HG02763 (cell line): ENCODE measurements at regions not wholly inside any gene's neighbourhood (a gene's known extent, or its start where the extent isn't known, plus 50 kb on each side); places are given as distances from the start of the nearest gene placed in this dataset.

Experiments used
- ATAC-seq: cut with Tn5 transposase; IDR thresholded peaks from one replicate; pipeline ENCODE4 v1.9.1; 2021; ENCODE audit warnings: mild to moderate bottlenecking, moderate library complexity; ENCODE audit not compliant: unreplicated experiment

DNA sequence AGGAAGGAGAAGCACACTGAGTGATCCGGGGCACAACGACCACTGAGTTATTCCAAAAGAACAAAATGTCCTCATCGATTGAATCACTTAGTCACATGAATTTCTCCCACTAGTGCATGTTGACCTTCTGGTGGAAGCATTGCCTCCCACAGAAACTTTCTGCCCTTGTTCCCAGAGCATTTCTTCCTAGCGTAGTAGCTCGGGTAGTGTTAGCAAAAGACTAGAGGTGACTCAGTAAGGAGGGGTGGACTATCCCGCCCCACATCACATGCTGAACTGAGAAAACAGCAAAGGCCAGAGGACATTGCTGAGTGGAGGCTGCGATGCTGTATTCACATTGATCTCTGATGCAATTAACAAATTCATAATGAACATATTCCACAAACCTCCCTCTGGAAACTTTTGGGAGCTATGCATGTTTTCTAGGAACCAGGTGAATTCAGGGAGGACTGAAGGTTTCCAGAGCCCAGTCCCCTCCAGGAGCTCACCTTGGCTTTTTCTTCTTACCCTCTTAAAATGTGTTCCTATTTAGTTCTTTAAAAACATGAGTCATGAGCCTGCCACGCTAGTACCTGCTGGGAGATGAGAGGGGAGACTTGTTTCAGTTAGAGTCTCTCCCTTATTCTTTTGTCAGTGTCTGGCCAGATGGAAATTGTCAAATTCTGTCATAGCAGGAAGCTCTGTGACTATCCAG is 507.9 kb downstream of the CDH26 start:
- no peak for ATAC-seq

DNA sequence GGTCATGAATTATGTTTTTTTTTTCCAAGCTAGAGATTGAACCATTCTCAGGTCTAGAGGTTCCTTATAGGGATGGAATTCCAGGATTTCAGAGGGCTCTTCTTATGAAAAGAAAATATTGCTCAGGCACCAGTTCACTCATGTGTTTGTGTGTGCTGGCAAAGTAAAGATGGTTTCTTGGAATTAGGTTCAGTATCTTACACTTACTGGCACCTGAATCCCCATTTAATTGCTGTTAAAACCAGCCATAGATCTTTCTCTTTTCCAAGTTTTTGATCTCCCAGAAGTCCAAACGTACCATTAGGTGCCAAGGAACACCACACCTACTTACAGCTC is 508.4 kb downstream of the CDH26 start:
- no peak for ATAC-seq

DNA sequence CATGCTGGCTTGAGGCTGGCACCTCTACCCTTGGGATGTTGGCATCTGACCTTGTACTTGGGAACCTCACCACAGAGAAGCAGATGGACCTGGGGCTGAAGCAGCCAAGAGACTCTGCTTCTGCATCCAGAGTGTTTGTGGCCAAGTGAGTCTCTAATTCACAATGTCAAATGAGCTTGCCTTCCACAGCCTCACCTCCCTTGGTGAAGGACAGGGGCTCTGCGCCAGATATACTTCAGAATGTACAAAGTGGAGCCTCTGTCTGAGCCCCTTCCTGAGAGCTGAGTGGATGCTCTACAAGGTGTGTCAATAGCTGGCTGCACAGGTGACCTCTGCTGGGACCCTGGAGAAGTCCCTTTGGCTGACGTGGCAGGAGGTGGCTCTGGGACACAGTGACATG is 508.9 kb downstream of the CDH26 start:
- no peak for ATAC-seq

DNA sequence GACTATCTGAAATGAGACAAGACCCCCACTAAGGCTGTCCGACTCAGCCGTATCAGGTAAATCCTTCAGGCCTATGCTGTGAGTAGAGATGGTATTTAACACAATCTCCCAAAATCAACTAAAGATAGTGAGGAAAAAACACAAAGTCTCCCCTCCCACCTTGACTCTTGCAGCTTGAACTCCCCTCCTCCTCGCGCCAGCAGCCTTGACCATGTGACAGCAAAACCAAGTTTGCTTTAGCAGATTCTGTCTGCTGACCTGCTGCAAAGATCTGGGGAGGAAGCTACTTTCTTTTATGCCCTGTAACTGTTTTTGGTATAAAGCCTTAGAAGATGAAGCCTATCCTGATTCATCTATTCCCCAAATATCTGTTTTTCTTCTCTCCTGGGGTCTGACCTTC is 509.5 kb downstream of the CDH26 start:
- ATAC-seq, result no peak

DNA sequence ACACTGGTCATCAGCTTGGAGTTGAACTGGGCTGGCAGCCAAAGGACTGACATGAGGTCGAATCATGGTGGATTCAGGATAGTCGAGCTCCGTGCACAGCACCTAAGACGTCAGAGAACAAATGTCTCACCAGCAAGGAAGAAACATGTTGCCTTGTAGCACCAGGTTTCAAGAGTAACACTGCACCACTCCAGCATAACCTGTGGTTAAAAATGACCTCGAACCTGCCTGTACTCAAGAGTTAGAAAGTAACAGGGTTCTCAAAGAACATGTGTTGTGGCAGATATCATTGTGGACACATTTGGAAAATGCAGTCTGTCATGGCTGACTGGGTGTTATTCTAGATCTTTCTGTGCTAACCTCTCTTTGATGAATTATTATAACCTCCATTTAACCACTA is 511.6 kb downstream of the CDH26 start:
- no peak for ATAC-seq

DNA sequence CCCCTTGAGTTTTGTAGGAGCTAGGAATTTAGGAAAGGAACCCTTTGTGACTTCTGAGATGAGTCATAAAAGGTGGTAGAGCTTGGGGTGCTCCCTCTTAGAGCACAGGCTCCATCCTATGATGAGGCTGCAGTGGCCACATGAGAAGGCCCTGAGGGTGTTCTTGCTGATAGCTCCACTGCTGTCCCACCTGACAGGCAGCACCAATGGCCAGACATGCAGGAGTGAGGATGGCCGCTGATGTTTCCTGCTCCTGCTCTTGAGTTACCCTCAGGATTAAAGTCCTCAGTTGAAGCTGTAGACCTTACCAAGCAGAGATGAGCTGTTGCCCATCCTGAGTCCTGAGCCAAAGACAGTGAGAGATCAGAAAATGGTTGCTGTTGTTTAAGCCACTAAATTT is 512.1 kb downstream of the CDH26 start:
- no peak for ATAC-seq

DNA sequence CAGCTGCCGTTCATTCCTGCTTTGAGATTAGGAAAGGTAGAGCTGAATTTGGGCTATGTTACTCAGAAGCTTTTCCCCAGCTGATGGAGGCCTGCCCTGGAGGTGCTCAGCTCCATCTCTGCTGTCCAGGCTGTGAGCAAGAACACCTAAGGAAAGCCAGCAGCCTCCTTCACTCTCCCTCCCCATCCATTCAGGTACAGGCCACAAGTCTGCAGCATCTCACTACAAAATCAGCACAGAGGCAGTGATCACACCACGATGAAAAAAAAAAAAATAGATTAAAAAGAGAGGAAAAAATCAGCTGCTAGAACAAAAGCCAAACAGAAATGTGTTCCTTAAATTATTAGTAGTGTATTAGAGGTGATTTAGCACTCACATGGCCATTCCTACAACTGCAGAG is 515.0 kb downstream of the CDH26 start:
- ATAC-seq, result no peak

DNA sequence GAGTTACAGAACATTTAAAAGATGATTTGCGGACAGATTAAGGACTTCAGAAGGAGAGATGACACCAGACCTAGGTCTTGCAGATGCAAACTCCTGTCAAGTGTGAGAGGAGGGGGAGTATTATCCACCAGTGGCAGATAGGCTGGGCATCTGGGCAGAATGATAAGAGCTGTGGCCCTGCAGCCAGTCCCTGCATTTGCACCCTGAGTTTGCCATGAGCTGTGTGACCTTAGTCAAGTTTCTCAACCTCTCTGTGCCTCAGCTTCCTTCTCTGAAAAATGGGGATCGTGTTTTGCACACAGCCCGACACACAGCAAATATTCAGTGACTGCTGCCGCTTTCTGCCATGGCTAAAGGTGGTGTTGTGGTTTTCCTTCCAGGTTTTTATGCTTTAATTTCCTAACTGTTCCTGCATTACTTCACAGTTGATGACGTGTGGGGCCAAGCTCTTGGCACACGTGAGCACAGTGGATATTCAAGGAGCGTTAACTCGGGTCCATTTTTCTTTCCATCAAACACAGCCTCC is 516.2 kb downstream of the CDH26 start:
- no peak for ATAC-seq

DNA sequence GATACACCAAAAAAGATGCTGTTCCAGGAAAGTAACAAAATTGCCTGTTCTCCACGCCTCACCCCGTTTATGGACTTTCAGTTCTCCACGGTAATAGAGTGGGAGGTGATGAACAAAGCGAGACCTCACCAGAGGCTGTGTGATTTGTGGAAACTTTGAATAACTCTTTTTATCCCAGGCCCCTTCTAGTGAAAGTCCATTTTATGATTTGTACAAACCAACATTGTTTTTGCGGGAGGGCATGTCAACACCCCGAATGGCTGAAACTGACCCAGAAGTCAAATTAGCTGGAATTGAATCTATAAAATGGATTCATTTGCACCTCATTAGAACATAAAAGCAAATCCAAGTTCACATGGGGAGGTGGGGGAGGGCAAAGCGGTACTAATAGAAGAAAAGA is 517.8 kb downstream of the CDH26 start:
- ATAC-seq, result no peak

DNA sequence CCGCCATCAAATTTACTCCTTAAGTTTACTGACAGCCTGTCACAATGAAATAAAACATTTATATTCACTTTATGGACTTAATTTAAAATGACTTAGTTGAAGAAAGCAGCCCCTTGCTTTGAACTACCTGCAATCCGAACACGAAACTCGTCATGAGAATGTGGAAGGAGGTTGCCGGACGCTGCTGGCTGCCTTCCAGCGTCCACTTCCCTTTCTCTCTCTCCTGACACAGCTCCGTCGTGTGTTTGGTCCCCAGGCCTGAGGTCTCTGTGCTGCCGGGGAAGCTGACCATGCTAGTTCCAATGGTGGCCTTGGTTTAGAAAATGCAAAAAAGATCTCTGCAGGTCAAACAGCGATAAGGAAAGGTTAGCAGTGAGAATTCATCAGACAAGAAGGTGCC is 519.7 kb downstream of the CDH26 start:
- no peak for ATAC-seq

DNA sequence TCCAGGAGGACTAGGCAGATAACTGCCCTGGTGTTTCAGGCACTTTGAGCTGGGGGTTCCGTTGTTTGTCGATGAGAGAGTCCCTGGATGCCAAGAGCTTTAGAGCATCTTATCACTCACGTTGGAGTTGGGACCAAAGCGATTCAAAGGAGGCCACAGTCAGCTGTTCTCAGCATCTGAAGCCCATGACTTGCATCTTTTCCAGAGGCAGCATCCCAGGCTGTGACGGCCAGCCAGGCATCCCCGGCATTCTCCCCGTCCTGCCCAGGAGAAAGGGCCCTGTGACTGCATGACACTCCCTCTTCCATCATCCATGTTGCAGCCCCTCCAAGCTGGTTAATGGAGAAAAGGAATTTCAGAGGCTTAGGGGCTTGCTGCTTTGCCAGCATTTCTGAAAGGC is 520.3 kb downstream of the CDH26 start:
- no peak for ATAC-seq

DNA sequence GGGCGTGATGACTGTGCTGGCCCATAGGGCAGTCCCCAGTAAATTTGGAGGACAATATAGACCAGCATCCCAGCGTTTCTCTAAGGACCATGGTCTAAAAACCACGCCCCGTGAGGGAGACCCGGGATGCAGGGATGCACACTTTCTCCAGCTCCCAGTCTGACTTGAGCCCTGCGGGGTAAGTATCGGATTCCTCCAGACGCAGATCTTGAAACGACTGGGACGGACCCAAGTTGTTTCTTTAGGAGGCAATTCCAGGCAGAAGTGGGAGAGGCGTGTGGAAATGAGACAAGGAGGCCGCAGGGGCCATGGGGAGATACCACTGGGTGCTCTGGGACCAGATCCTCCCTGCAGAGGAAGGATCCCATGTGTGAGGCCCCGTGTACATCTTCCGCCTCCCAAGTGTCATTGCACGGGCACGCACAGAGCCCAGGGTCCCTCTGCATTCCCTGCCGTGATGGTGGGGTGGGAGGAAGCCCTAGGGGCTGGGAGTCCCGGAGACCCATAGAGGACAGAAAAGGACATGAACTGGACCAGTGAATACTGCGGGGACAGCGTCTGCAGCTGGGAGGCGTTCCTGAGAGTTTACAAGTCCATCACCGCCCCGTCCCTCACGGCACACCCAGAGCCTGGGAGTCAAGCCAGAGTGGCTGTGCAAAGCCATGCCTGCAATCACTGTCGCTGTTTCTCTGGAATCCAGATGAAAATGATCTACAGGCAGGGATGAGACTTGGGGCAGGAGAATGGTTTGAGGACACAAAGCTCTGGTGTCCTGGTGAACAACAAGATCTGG is 522.9 kb downstream of the CDH26 start:
- no peak for ATAC-seq

DNA sequence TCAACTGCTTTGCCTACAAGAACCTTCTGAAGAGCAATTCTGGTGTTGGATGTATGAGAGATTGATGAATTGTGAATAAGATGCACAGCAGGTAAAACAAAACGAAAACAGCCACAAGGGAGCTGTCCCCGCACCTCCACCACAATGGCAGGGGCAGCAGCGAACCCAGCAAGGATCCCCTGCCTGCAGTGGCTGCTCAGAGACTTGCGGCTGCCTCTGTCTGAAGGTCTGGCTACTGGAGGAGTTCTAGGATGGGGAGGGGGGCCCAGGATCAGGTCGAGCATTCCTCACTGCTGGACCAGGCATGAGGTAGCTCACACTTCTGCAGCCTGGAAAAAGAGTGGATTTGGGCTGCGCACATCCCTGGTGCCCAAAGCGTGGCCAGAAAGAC is 523.5 kb downstream of the CDH26 start:
- ATAC-seq, result no peak

DNA sequence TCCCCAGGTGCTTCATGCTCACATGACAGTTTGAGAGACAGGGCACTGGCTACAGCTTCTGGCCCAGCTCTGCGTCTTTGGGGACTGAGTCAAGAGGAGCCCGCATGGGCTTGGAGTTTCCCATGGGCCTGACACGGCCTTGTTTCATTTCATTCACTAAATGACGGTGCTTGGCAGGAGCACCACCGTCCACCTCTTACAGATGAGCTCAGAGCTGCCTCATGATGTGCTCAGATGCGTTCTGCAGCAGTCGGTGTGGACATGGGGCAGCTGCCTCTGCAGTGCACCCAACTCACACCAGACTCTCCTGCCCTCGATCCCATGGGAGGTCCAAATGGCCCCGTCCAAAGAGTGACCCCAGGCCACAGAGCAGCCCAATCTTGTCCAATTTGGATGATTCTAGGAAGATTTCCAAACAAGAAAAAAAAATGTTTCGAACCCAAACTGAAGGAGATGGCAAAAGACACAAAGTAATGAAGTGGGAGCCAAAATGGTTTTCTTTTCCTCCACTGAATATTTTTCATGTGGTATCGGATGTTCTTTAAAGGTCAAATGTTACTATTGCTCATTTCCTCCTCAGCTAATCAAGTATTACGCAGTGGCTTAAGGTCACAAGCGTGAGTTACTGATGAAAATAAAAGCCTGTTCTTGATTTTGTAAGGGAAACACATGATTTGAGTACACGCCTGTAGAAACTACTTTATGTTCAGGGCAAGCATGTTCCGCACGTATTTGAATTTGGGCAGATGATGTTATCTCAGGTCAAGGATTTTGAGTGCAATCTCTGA is 524.2 kb downstream of the CDH26 start:
- no peak for ATAC-seq

DNA sequence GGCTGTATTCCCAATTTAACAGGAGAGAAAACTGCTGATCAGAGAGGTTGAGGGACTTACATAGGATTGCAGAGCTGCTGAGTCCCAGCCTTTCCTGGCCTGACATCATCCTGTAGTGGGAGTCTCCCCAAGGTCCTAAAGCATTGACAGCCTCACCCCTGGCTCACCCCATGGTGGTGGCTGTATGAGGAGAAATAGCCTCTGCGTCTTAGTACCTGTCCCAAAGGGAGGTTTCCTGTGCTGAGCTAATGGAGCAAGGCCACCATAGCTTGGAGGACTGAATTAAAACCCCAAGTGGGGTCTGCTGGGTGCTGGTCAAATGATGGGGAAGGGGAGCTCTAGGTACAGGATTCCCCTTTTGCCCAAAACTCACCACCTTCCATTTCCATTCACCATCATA is 525.1 kb downstream of the CDH26 start:
- no peak for ATAC-seq

DNA sequence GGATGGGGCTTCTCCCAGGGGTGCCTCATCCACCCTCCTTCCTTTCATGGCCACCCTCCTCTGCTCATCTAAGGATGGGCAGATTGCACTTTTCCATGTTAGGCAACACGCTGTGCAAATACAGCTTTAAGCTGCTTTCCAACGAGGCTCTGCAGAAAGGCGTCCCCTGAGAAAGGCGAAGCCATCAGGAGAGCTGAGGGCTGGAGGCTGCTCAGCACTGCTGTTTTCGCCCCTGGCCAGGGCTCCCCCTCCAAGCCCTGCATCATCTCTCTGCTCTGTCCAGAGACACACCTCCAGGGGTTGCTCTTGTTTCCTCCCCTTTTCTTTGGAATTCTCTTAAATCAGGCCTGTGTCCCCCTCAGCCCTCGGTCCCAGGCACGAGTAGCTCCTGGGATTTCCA is 526.1 kb downstream of the CDH26 start:
- no peak for ATAC-seq

DNA sequence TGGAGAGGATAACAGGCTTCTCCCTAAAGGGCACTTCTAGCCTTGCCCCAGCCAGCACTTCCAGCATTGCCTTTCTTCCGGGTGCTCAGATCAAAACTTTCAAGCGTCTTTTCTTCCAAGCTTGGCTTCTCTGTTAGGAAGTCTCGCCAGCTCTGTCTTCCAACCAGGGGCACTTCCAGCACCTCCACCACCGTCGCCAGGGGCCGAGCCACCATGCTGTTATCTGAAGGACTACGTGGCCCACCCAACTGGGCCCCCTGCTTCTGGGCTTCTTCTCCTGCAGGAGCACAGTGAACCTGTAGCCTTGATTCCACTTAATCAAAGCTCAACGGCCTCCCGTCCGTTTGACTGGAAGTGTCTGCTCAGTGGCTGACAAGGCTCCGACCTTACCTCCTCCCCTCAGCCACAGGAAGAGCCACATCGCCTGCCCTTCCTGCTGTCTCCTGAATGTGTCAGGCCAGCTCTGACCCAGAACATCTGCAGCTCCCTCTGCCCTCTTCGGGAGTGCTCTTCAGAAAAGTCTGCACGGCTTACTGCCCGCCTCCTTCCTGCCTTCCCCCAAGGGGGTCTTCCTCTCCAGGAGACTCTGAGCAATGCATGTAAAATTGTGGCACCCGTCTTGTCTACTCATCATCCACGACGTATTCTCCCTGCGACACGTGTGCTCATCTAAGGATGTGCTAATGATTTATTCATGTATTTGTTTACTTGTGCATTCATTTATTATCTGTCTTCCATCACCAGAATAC is 527.0 kb downstream of the CDH26 start:
- ATAC-seq, result no peak

DNA sequence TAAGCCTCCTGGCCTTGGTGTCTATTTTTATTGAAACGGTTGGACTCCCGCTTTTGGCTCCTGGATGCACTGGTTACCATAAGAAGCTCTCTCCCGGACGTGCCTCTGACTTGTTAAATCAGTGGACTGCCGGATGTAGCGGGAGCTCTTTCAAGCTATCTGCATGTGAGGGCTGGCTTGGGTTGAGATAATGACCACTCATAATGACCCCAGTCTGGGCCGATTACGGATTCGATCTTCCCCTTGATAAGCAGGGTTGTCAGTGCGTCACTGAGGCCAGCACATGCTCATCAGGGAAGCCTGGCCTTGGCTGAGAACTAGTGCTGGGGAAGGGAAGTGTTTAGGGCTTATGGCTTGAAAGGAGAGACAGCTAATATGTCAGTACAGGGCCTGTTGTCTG is 528.1 kb downstream of the CDH26 start:
- no peak for ATAC-seq

DNA sequence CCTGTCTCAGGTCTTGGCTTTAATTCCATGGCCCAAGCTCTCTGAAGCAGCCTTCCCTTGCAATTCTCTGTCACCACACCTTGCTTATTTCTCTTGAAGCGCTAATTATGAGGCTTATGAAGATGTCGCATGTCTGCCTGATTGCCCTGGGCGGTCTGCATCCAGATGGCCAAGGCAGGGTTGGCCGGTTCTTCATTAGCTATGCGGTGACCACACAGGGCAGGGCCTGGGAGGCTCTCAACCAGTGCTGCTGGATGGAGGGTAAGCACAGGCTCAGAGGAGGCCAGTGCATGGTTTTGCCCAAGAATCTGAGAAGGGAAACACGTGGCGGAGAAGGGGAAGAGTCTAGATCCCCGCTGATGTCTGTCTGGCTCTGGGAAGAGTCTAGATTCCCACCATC is 528.7 kb downstream of the CDH26 start:
- ATAC-seq, result no peak

DNA sequence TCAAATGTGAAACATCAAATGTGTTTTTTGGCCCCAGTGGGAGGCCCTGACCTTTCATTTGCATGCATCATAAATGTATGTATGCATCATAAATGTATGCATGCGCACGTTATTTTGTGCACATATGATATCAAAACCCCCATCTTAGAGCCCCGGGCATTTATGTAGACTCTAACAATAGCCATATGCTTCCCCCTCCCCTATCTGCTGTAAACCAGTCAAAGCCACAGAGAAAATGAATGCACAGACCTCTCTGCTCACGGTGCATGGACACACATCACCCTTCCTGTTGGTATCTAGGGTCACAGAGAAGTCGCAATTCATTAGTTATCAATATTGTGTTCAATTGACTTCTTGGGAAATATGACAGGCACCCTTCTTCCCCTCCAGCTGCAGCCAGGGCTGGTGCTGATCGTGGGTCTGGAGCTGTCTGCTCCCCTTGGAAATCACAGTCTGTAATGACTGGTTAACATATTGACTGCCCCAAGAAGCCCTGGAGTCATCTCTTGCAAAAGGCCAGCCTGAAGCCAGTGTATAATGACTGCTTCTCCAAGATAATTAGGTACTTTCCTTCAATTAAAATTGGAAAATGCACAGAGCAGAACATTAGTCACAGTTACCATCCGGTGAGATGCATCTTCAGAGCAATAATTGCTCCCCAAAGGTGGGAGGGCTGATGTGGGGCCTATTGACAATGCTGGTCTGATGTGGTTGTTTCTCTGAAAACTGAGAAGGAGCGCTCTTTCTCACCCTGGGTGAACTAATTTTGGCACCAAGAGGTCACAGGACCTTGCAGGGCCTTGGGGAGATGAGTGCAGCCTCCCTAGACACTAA is 532.2 kb downstream of the CDH26 start:
- ATAC-seq, result no peak
